ENCODE measurements at regions not wholly inside any gene's neighbourhood (a gene's known extent, or its start where the extent isn't known, plus 50 kb on each side); places are given as distances from the start of the nearest gene placed in this dataset.
A peak's percentile ranks its signal among the peaks of the same experiment; 100 is the strongest.

- H3K27me3 ChIP-seq: no peaks in the 10 kb centered on the region
- ATAC-seq: no peak
- H3K4me3 ChIP-seq: no peak overlapping the region
- TF ChIP-seq CTCF (IDR thresholded peaks at IDR 0.05): no peak
- no peaks in the 10 kb centered on the region for H3K36me3 ChIP-seq
- 93 to 95% methylated on average over 5 of the region's 5 CpGs for WGBS, 2 donors
- no peak overlapping the region for H3K27ac ChIP-seq
- no peak for DNase-seq
- H3K4me1 ChIP-seq: peaks cover 0 to 8% (median 0%) of the 10 kb centered on the region in 9 donors
- intact Hi-C loops (cut with DNase I): no loop called here
- no peaks in the 10 kb centered on the region for H3K9me3 ChIP-seq
Measured at GRCh38 chr9:73095425-73095824, 56.2 kb upstream of the ANXA1 start.

GRCh38 chr9:73093740-73094379, 57.8 kb upstream of the ANXA1 start:
- no peak for TF ChIP-seq CTCF (IDR thresholded peaks at IDR 0.05)
- H3K27ac ChIP-seq: peak overlapping the region in 2 of 10 donors; percentile 29 to 41
- H3K27me3 ChIP-seq: no peaks in the 10 kb centered on the region
- intact Hi-C loops (cut with DNase I): no loop called here
- peaks cover 0 to 8% (median 0%) of the 10 kb centered on the region in 9 donors for H3K4me1 ChIP-seq
- 68 to 71% methylated on average over 5 of the region's 5 CpGs for WGBS, 2 donors
- H3K36me3 ChIP-seq: no peaks in the 10 kb centered on the region
- peak in 1 of 8 donors; percentile 65 for ATAC-seq
- no peaks in the 10 kb centered on the region for H3K9me3 ChIP-seq
- H3K4me3 ChIP-seq: peak overlapping the region in 6 of 10 donors; percentile 6 to 32 (median 22)
- DNase-seq: no peak

- Histone ChIP-seq H3K36me3 (no peaks in the 10 kb centered on the region), H3K27me3 (no peaks in the 10 kb centered on the region), H3K27ac (peak overlapping the region in 2 of 10 donors; percentile 29 to 41), H3K4me1 (peaks cover 0 to 8% (median 0%) of the 10 kb centered on the region in 9 donors), H3K4me3 (peak overlapping the region in 4 of 10 donors; percentile 6 to 32 (median 20)), H3K9me3 (no peaks in the 10 kb centered on the region)
- ATAC-seq (no peak), DNase-seq (no peak)
- intact Hi-C loops (cut with DNase I): no loop called here
- TF ChIP-seq CTCF (IDR thresholded peaks at IDR 0.05): no peak
Measured at GRCh38 chr9:73093016-73093739, 58.5 kb upstream of the ANXA1 start.

GRCh38 chr9:73091909-73092308, 59.8 kb upstream of the ANXA1 start:
- Histone ChIP-seq H3K4me3 (no peak overlapping the region), H3K36me3 (no peaks in the 10 kb centered on the region), H3K9me3 (no peaks in the 10 kb centered on the region), H3K27me3 (peaks cover 0 to 4% (median 0%) of the 10 kb centered on the region in 7 donors), H3K4me1 (peaks cover 0 to 8% (median 0%) of the 10 kb centered on the region in 9 donors), H3K27ac (no peak overlapping the region)
- DNase-seq (no peak), ATAC-seq (no peak)
- no peak for TF ChIP-seq CTCF (IDR thresholded peaks at IDR 0.05)
- 94 to 97% methylated on average over 2 of the region's 2 CpGs for WGBS, 2 donors
- intact Hi-C loops (cut with DNase I): no loop called here
